SKM-1 (cell line): ENCODE measurements at regions not wholly inside any gene's neighbourhood (a gene's known extent, or its start where the extent isn't known, plus 50 kb on each side); places are given as distances from the start of the nearest gene placed in this dataset.
"Not testable (repeated sequence)": the region's sequence is repeated elsewhere in the genome, so short reads cannot be mapped to it uniquely, and the experiment has no call there.

ENCODE experiments used
- DNase-seq: peaks from one replicate; lab custom pipeline; 2025; ENCODE audit not compliant: unreplicated experiment; lab: John Stamatoyannopoulos, UW

DNA sequence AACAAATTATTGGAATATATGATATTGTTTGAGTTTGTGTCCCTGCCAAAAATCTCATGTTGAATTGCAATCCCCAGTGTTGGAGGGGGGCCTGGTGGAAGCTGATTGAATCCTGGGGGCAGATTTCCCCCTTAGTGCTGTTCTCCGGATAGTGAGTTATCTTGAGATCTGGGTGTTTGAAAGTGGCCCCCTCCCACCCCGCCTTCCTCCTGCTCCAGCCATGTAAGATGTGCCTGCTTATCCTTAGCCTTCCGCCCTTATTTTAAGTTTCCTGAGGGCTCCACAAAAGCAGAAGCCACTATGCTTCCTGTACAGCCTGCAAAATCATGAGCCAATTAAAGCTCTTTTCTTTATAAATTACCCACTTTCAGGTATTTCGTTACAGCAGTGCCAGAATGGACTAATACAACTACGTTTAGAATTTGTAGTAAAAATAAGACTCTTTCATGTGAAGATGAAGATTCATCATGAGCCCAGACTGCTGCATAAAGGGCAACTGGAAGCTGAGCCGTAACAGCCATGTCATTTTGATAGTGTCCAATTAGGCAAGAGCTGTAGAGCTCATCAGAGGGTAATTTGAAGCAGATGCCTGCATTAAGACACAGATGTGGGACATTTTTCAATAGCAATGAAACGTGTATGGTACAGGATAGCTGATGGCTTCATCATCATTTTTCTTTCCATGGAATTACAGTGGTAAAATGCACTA lies 1007.2 kb downstream of the REEP3 start:
- no peak for DNase-seq

DNA sequence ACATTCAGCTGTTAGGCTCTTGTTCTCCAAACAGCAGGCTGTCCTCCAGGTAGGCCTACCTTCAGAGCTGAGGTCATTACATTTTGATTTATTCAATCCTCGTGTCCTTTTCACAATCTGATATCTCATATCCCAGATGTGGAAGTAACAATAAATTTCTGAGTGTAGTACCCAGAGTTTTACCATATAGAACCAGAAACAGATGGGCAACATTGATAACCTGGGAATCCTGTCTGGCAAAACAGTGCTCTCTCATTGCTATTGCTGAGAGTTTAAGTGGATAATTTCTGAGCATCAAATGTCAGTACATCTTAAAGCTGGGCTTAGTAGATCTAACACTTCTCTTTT lies 1007.8 kb downstream of the REEP3 start:
- DNase-seq: no peak

DNA sequence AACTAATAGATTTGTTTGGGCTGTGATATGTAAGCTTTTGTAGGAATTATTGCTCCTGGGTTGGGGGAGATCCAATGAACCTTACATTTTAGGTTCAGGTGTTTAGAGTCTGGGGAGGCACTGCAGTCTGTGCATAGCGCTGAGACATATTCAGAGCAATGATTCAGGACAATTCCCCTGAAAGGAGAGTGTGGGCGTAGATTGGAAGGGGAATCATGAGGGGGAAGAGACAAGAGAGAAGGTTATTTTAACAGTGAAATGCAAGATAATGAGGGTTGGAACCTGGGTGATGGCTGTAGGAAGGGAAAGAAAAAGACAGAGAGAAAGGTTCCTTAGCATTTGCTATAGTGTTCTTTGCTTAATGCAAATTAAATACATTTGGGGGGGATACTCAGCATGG lies 1013.4 kb downstream of the REEP3 start:
- DNase-seq: no peak

DNA sequence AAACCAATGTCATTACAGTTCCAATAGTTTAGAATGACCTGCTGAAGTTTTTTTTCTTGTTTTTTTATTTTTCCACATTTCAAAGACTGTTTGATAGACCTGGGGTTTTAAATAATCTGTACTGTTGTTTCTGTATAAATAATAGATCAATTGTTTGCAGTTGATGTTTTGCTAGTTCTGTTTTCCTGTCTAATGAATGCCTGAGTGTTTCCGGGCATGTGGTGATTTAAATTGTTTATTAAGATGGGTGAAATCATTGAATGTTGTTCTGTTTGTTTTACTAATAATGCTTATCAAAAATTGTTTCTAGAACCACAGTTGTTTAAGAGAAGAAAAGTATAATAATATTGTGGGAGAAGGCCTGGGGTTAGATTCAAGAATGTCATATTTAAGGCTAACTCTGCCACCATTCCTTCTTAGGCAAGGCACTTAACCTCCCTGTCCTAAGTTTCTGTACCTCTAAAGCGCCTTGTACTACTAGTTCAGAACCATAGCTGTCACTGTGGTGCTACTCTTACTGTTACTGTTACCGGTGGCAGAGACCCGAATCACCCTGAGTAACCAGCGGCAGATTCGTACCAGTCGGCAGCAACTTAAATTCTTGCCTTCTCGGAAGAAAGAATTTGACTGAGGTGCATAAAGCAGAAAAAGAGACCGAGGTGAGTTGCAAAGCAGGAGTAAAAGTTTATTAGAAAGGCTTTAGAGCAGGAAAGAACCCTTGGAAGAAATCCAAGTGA lies 1014.1 kb downstream of the REEP3 start:
- DNase-seq: no peak

DNA sequence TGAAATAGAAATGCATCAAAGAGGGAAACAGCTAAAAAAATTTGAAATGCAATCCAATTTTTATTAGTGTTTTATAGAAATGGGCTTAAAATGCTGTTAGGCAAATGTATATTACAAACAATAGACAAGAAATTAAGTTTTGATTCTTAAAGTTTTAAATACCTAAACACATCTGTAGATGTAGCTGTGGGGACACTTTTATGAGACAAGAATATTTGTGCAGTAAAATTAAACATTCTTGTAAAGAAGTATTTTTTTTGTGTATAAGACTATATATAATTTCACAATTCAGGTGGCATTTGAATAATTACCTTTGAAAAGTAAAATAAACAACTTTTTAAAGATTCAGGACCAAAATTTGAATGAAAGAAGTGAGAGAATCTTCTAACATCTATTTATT lies 1015.9 kb downstream of the REEP3 start:
- DNase-seq: no peak

DNA sequence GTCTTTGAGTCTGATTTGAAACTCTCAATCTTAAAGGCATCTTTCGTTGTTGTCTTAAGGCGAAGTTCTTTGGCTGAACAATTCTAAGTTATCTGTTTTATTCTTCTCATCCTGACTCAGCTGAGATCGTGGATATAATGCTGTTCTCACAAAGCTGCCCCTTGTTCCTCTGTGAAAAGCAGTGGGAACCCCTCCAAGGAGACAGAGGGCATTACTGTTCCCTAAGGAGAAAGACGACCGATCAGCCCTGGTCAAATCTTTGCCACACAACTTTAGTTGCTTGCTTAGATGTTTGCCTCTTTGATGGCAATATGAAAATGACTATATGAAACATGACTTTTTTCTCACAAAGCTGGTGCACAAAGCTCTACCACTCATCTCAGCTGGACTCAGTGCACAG lies 1016.7 kb downstream of the REEP3 start:
- DNase-seq: no peak

DNA sequence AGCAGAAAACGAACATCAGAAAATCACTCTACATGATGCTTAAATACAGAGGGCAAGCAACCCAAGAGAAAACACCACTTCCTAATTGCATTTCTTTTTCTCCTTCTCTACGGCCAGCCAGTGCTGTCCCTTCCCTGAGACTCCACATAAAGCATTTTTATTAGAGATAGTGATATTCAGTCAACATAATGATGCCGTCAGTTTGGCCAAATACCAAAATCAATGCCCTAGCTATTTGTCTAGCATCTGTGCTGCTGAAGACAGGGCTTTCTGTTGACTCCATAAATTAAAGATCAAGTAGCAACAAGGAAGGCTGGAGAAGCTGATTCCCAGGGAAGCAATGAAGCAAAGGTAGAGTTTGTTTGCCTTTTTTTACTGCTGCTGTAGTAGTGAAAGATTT lies 1024.9 kb downstream of the REEP3 start:
- no peak for DNase-seq

DNA sequence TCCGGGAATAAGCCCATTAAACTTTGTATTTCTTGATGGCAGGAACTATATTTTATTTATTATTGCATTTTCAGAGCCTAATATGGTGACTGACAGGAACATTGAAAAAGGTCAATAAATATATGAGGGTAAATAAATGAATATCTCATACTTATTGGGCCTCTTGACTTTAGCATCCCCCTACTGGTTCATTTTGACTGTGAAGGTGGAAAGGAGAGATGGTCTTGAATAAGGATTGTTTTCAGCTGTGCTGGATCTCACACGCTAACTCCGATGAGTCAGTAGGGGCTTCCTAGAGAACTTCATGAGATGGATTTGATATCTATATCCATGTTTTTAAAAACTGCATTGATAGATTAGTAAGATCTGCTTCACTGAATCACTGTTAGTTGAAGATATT lies 1026.0 kb downstream of the REEP3 start:
- no peak for DNase-seq

DNA sequence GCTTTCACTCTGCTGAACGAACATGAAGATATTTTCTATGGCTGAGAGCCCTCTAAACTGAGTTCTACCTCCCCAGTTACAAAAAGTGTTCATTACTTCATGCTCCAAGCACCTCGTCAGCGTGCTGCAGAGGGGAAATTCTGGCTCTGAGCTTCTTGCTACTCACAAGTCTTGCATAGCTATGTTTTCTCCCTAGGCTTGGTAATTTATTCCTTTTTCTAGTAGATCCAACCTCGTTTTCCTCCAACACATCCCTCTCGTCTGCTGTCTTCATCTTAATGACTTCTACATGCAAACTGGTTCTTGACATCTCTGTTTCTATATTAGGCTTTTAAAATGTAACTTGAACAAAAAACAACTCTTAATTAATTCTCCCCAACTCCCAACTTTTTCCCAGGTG lies 1034.5 kb downstream of the REEP3 start:
- no peak for DNase-seq

DNA sequence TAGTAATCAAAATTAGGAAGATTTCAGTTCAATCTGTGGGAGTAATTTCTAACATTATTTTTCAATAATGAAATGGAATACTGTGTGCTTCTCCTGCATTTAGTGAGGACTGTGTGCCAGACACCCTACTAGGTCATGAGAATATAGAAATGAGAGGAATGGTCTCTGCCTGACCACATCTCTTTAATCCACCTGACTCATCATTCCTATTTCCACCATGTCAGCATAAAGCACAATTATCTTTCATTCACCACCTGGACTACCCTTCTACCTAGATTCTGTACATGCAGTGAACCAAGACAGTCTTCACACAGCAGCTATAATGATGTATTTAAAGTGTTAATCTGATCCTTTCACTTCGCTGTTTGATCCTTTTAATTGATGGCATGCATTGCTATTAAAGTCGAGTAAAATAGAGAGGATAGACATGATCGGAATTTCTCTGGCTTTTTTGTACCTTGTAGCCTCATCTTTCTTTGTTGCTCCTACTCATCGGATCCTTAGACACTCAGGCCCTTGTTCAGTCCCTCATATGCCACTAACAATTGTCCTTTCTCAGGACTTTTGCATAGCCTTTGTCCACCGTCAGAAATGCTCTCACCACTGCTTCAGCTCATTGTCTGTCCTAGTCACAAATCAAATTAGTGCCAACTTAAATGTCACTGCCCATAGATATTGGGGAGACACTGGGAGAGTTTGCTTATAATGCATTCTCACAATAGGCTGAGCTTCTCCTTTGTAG lies 1037.1 kb downstream of the REEP3 start:
- DNase-seq: no peak

DNA sequence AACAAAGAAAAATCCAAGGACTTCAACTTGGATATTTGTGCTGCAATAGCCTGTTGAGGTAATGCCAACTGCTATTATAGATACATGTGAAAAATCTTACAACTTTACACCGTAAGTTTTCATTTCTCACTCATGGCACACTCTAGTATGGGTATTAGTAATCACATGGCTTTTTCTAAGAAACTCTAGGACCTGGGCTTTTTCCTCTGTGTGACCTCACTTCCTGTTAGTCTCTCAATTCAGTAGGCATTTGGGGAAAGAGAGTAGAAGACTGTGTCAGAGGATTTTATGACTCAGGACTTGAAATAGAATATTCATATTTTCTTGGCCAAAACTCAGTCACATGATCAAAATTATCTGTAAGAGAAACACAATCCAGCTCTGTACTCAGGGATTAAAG lies 1049.9 kb downstream of the REEP3 start:
- no peak for DNase-seq

DNA sequence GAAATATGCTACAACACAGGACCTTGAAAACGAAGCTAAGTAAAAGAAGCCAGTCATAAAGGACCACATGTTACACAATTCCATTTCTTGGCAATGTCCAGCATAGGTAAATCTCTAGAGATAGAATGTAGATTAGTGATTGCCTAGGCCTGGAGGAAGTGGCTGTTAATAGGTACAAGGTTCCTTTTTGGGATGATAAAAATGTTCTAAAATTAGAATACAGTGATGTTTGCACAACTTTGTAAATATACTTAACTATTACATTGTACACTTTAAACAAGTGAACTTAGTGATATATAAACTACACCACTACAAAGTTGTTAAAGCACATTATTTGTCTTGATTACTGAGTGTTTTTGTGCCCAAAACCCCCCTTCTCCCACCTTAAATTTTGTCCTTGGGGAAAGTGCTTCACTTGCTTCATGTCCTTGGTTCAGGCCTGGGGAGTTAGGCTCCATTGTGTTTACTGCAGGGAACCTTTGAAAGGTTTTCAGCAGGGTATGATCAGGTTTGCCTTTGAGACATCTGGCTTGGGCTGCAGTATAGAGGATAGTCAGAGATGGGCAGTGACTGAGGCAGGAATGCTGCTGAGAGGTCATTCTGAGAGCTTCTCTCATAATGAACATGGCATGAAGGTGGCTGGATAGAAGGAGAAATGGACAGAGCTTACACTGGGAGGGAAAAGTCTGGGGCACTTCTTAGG lies 1052.6 kb downstream of the REEP3 start:
- DNase-seq: no peak

DNA sequence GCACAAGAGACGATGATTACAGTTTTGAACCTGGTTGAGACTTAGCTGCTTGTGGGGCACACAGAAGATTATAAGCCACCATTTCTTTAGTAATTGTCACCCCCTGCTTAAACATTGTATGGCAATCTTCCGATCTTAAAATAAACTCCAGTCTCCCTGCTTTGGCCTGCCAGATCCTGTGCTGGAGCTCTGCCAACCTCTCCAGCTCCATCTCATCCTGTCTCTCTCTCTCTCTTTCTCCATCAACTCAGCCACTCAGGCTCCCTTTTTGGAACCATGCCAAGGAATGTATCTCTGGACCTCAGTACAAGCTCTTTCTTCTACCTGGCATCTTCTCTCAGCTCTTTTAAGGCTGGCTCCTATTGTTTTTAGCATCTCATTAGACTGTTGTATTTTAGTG lies 1053.2 kb downstream of the REEP3 start:
- DNase-seq: no peak

DNA sequence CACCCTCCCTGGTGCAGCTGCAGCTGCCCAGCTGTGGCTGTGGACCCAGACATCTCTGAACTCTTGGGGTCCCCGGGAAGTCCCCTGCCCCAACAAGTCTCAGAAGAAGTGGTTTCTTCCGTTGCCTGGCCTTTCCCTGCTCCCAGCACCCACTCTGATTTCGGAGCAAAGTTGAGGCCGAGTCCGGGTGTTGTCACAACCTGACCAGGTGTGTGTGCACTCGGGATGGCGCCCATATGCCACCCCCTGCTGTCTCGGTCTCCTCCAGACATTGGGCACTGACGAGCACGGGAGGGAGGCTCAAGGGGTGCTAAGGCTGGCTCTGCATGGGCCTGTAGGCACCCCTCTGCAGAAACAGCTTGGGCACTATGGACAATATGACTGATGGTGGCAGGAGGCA lies 1055.3 kb downstream of the REEP3 start:
- no peak for DNase-seq

DNA sequence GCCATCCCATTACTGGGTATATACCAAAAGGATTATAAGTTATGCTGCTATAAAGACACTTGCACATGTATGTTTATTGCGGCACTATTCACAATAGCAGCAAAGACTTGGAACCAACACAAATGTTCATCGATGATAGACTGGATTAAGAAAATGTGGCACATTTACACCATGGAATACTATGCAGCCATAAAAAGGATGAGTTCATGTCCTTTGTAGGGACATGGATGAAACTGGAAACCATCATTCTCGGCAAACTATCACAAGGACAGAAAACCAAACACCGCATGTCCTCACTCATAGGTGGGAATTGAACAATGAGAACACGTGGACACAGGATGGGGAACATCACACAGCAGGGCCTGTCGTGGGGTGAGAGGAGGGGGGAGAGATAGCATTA lies 1057.6 kb downstream of the REEP3 start:
- not testable (repeated sequence) for DNase-seq

DNA sequence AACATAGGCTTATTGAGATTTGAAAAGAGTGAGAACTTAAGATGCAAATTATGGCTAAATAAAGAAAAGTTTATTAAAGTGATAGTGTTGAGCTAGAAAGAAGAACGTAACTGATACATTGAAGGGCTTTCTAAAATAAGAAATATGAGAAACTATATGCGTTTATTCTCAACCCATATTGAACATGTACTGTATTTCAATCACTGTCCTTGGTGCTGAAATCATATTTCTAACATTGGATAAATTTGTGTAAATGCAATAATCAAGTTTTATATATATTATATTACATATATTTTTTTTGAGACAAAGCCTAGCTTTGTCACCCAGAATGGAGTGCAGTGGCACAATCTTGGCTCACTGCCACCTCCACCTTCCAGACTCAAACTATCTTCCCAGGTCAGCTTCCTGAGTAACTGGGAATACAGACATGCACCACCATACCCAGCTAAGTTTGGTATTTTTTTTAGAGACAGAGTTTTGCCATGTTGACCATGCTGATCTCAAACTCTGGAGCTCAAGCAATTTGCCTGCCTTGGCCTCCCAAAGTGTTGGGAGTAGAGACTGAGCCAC lies 1065.8 kb downstream of the REEP3 start:
- no peak for DNase-seq

DNA sequence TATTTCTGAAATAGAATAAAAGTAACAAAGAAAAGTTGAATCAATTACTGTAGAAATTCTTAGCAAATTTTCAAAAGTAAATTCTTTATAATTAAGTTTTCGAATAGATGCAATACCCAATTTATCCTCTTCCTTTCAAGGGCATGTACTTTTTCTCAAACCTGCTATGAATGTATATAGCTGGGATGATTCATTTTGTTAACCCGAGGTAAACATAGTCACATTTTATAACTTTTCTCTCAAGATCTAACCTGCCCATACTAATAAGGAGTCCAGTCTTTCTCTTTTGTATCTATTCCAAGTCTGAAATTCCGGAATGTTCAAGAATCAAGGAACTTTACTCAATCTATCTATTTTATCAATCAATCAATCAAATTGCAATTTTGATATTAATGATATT lies 1072.9 kb downstream of the REEP3 start:
- no peak for DNase-seq

DNA sequence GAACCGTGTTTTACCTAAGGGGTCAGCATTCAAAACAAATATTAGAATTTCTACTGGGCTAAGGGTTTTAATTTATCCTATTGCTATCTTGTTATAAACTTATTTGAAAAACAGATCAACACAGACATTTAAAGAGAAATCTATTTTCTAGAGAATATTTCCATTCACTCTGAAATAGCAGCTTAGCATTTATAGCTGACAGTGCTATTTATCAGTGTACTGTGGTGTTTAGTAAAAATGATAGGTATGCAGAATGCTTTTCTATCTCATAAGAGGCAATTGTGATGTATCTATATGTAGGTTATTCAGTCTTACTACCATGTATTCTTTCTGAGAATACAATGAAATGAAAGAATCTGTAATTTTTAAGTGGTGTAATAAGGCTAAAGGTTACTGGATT lies 1077.4 kb downstream of the REEP3 start:
- no peak for DNase-seq

DNA sequence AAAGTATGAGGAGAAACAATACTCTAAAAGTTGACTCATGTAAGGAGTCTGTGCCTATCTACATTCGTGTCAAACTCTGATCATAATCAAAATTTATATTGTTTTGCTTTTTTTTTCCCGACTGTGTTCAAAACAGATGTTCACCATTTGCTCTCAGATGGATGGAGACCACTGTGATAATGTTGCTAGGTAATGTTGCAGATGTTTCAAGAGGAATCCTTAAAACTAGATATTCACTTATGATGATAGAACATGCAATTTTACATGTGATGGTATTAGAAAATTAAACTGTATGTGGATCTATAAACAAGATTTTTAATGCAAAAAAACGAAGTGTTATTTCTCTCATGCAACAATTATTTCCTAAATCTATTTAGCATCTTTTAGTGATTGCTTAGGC lies 1080.1 kb downstream of the REEP3 start:
- no peak for DNase-seq

DNA sequence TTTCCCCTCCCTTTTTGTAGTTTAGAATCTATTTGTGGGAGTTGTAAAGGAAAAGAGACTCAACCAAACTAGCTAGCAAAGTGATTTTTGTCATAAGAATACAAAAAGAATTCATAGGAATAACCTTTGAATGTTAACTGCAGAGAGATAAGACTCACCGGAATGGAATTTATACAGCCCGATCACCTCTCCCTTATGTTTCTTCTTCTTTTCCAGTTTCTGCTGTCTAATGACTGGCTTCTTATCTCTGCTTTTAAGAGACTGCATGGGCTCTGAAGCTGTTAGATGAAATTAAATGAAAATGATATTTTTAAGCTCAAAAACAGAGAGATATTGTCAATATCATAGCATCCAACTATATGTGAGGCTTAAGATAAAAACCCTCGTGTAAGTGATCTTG lies 1095.9 kb downstream of the REEP3 start:
- DNase-seq: no peak

DNA sequence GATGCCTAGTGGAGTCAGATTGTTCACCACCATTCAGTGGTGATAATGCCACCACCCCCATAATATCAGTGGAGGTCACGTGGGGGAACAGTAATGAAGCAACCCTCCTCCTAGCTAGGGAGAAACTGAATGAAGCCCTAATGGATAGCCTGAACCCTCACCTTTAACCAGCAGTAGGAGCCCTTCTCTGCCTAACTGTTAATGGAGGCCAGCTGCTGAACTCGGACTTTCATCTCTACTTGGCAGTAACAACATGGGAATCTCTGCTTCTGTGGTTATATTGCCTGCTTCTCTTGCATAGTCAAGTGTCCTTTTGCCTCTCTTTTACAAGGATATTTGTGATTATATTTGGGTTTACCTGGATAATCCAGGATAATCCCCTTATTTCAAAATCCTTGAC lies 1097.9 kb downstream of the REEP3 start:
- no peak for DNase-seq
